ENCODE measurements at regions not wholly inside any gene's neighbourhood (a gene's known extent, or its start where the extent isn't known, plus 50 kb on each side); places are given as distances from the start of the nearest gene placed in this dataset.

- no peak for TF ChIP-seq CTCF (IDR thresholded peaks at IDR 0.05; ENCODE audit: control extremely low read depth, extremely low read depth, low read depth, missing control alignments)
- DNase-seq (ENCODE audit: extremely low spot score): no peak
- ChIA-PET POLR2A (no interaction called here), CTCF (no interaction called here)
Measured at GRCh38 chrX:119343856-119344255, 55.3 kb upstream of the SLC25A43 start.

All from GM10248 (cell line).